BE2C (cell line): ENCODE measurements at regions not wholly inside any gene's neighbourhood (a gene's known extent, or its start where the extent isn't known, plus 50 kb on each side); places are given as distances from the start of the nearest gene placed in this dataset.

Experiments
- DNase-seq: peaks from one replicate; pipeline ENCODE4 v3.0.0-alpha.2; 2020
- H3K27me3 ChIP-seq: fragments of 250-450 bp; sonication (Bioruptor Pico); 2 replicates; pipeline ENCODE4 v1.5.1; 2020; ENCODE audit warnings: mild to moderate bottlenecking
- H3K36me3 ChIP-seq: fragments of 250-450 bp; sonication (Bioruptor Pico); 2 replicates; pipeline ENCODE4 v1.5.1; 2020; ENCODE audit warnings: mild to moderate bottlenecking
- H3K4me1 ChIP-seq: fragments of 250-450 bp; sonication (Bioruptor Pico); 2 replicates; pipeline ENCODE4 v1.5.1; 2020
- H3K4me3 ChIP-seq: 2 replicates; pipeline ENCODE4 v1.5.1; 2011; ENCODE audit warnings: low read depth, low read length
- H3K9me3 ChIP-seq: fragments of 250-450 bp; sonication (Bioruptor Pico); 2 replicates; pipeline ENCODE4 v1.5.1; 2020
- TF ChIP-seq, protein P1 (sequence below): IDR thresholded peaks from 2 replicates; pipeline ENCODE4 v1.5.1; 2012; ENCODE audit warnings: mild to moderate bottlenecking, low read depth, low read length

DNA sequence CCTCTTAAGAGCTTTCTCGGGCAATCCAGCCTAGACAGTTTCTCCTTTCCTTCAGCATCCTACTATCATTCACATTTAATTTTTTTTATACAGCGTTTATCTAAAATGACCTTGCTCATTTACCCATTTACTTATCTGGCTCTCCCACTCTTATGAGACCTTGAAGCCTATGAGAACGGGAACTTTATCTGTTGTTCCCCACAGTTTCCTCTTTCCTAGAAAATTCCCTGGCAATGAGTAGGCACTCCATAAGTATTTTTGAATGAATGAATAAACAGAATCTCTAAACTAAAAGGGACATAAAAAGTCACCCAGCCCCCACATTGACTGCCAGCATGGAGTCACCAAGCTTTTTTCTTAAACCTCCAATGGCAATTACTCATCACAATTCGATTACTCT is 353.2 kb downstream of the METTL4 start:
- no peak for DNase-seq

DNA sequence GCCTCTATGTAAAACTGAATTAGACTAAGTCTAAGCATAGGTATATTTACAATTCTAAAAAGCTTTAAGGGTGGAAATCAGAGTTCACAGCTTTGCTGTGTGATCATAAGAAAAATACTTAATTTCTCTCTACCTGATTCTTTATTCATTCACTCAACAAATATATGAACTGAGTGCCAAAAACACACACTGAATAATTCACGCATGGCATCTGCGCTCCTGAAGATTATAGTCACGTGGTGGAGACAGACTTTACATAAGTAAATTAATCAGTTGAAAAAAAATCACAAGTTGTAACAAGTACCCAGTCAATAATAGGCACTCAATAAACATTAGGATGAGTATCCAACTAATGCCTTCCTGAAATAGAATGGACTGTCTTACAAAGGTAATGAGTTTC is 351.6 kb downstream of the METTL4 start:
- TF ChIP-seq, protein P1, sequence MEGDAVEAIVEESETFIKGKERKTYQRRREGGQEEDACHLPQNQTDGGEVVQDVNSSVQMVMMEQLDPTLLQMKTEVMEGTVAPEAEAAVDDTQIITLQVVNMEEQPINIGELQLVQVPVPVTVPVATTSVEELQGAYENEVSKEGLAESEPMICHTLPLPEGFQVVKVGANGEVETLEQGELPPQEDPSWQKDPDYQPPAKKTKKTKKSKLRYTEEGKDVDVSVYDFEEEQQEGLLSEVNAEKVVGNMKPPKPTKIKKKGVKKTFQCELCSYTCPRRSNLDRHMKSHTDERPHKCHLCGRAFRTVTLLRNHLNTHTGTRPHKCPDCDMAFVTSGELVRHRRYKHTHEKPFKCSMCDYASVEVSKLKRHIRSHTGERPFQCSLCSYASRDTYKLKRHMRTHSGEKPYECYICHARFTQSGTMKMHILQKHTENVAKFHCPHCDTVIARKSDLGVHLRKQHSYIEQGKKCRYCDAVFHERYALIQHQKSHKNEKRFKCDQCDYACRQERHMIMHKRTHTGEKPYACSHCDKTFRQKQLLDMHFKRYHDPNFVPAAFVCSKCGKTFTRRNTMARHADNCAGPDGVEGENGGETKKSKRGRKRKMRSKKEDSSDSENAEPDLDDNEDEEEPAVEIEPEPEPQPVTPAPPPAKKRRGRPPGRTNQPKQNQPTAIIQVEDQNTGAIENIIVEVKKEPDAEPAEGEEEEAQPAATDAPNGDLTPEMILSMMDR = no peak
- H3K9me3 ChIP-seq = no peaks in the 10 kb centered on the region
- DNase-seq = no peak
- H3K4me3 ChIP-seq = no peak overlapping the region
- no peaks in the 10 kb centered on the region for H3K27me3 ChIP-seq
- no peaks in the 10 kb centered on the region for H3K36me3 ChIP-seq
- H3K4me1 ChIP-seq = no peaks in the 10 kb centered on the region

More for the DNA sequence above, 353.2 kb downstream of the METTL4 start:
- Histone ChIP-seq H3K9me3 (no peaks in the 10 kb centered on the region), H3K4me1 (no peaks in the 10 kb centered on the region), H3K4me3 (no peak overlapping the region), H3K36me3 (no peaks in the 10 kb centered on the region), H3K27me3 (no peaks in the 10 kb centered on the region)
- TF ChIP-seq, protein P1 = no peak

DNA sequence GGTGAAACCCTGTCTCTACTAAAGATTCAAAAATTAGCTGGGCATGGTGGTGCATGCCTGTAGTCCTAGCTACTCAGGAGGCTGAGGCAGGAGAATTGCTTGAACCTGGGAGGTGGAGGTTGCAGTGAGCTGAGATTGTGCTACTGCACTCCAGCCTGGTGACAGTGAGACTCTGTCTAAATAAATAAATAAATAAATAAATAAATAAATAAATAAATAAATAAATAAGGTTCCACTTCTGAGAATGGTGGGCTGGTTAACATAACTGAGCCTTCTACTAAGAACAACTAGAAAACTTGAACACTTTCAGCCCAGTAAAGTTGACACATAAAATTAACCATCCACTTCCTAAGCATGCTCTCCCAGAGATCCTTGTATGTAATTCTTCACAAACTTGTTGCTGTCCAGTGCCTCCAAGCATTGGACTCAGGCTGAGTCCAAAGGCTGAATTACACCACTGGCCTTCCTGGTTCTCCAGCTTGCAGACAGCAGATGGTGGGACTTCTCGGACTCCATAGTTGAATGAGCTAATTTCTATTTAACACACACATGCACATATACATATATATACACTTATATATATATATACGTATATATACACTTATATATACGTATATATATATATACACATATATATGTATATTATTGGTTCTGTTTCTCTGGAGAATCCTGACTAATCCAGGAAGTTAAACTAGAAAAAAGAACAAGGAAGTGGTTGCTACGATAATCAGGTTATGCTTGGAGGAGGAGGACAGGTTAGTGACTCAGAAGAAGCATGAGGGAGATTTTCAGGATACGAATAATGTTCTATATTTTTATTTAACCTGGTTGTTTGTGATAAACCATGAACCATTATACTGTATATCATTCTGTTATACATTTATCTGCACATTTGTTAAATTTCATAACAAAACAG is 348.8 kb downstream of the METTL4 start:
- no peaks in the 10 kb centered on the region for H3K4me1 ChIP-seq
- no peak for DNase-seq

DNA sequence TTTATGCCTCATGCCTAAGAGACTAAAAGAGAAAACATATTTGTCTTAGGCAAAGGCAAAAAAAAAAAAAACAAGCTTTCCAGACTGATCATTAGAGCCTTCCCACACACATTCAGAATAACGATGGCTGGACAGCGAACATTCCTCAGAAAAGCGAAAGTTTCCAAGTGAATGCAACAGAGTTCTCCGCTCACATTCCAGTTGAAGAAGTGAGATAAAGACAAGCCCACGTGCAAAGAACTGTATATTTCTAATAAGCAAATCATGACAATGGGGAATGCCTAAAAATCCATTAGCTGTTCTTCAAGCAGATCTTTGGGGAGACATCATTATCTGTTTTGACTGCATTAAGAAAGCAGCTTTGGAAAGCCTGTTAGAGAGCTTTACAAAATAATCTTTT is 347.9 kb downstream of the METTL4 start:
- Histone ChIP-seq H3K27me3 (no peaks in the 10 kb centered on the region), H3K4me1 (no peaks in the 10 kb centered on the region), H3K4me3 (no peak overlapping the region), H3K36me3 (no peaks in the 10 kb centered on the region), H3K9me3 (no peaks in the 10 kb centered on the region)
- DNase-seq = no peak
- TF ChIP-seq, protein P1 = no peak

More for the DNA sequence above, 348.8 kb downstream of the METTL4 start:
- Histone ChIP-seq H3K36me3 (no peaks in the 10 kb centered on the region), H3K27me3 (no peaks in the 10 kb centered on the region), H3K4me3 (no peak overlapping the region), H3K9me3 (no peaks in the 10 kb centered on the region)
- TF ChIP-seq, protein P1 = no peak

DNA sequence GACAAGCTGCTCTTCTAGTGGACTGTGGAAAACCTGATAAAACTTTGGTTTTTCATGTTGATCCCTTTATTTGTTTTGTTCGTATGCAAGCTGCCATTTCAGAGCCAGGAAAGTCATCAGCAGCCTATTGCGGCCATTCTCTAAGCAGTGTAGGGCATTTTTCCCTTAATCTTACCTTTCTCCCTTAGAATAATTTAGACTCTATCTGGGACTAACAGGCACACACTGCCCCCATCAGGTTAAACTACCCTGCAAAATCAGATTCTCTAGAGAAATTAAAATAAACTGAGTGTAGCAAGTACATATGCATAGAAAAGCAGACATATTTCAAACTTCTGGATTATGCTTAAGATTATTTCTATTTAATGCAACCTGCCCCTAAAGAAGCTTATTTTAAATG is 347.5 kb downstream of the METTL4 start:
- Histone ChIP-seq H3K36me3 (no peaks in the 10 kb centered on the region), H3K27me3 (no peaks in the 10 kb centered on the region), H3K9me3 (no peaks in the 10 kb centered on the region), H3K4me1 (no peaks in the 10 kb centered on the region), H3K4me3 (no peak overlapping the region)
- TF ChIP-seq, protein P1 = peak; percentile 40
- peak; percentile 2 for DNase-seq

DNA sequence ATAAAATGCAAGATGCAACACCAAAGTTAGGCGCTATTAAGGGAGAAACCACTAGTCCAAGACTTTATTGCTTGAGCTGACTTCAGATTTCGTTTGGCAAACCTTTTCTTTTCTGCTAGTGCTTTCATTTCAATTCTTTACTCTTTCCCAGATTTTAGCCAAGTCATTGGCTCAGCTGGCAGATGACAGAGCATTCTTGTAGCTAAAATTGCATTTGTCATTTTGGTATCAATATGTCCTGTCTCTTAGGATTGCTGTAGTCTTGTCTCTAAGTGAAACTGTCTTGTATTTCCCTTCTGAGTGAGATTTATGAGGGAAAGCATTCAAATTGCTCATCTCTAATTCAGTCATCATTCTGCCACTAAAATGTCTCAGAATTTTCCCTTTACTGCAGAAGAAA is 335.1 kb downstream of the METTL4 start:
- DNase-seq = no peak
- no peaks in the 10 kb centered on the region for H3K4me1 ChIP-seq
- no peaks in the 10 kb centered on the region for H3K27me3 ChIP-seq
- H3K9me3 ChIP-seq = no peaks in the 10 kb centered on the region
- H3K36me3 ChIP-seq = no peaks in the 10 kb centered on the region
- H3K4me3 ChIP-seq = no peak overlapping the region
- TF ChIP-seq, protein P1 = no peak
